ENCODE measurements at regions not wholly inside any gene's neighbourhood (a gene's known extent, or its start where the extent isn't known, plus 50 kb on each side); places are given as distances from the start of the nearest gene placed in this dataset.

GRCh38 chr6:140061110-140062042 is 686.9 kb upstream of the CITED2 start:
- DNase-seq (ENCODE audit: low read depth in 2 of 3, low spot score in 2 of 3) = no peak

- DNase-seq (ENCODE audit: low read depth in 2 of 3, low spot score in 2 of 3) = no peak
Measured at GRCh38 chr6:140059947-140060346, 685.5 kb upstream of the CITED2 start.

- no peak for DNase-seq (ENCODE audit: low read depth in 2 of 3, low spot score in 2 of 3)
Measured at GRCh38 chr6:140058863-140059262, 684.4 kb upstream of the CITED2 start.

GRCh38 chr6:140052736-140053729 is 678.6 kb upstream of the CITED2 start:
- DNase-seq (ENCODE audit: low read depth in 2 of 3, low spot score in 2 of 3) = no peak

GRCh38 chr6:140051521-140052512 is 677.4 kb upstream of the CITED2 start:
- no peak for DNase-seq (ENCODE audit: low read depth in 2 of 3, low spot score in 2 of 3)

- no peak for DNase-seq (ENCODE audit: low read depth in 2 of 3, low spot score in 2 of 3)
Measured at GRCh38 chr6:140050101-140050995, 675.9 kb upstream of the CITED2 start.

- DNase-seq (ENCODE audit: low read depth in 2 of 3, low spot score in 2 of 3) = no peak
Measured at GRCh38 chr6:140049251-140049650, 674.8 kb upstream of the CITED2 start.

- DNase-seq (ENCODE audit: low read depth in 2 of 3, low spot score in 2 of 3) = no peak
Measured at GRCh38 chr6:140048202-140048790, 673.8 kb upstream of the CITED2 start.

GRCh38 chr6:140047321-140047720 is 672.9 kb upstream of the CITED2 start:
- DNase-seq (ENCODE audit: low read depth in 2 of 3, low spot score in 2 of 3) = no peak

GRCh38 chr6:140046016-140046632 is 671.7 kb upstream of the CITED2 start:
- no peak for DNase-seq (ENCODE audit: low read depth in 2 of 3, low spot score in 2 of 3)

- DNase-seq (ENCODE audit: low read depth in 2 of 3, low spot score in 2 of 3) = no peak
Measured at GRCh38 chr6:140045116-140045515, 670.7 kb upstream of the CITED2 start.

- DNase-seq (ENCODE audit: low read depth in 2 of 3, low spot score in 2 of 3) = no peak
Measured at GRCh38 chr6:140044626-140045025, 670.2 kb upstream of the CITED2 start.

- DNase-seq (ENCODE audit: low read depth in 2 of 3, low spot score in 2 of 3) = no peak
Measured at GRCh38 chr6:140043762-140044378, 669.4 kb upstream of the CITED2 start.

- DNase-seq (ENCODE audit: low read depth in 2 of 3, low spot score in 2 of 3) = no peak
Measured at GRCh38 chr6:140043357-140043756, 668.9 kb upstream of the CITED2 start.

- no peak for DNase-seq (ENCODE audit: low read depth in 2 of 3, low spot score in 2 of 3)
Measured at GRCh38 chr6:140041571-140042332, 667.3 kb upstream of the CITED2 start.

- no peak for DNase-seq (ENCODE audit: low read depth in 2 of 3, low spot score in 2 of 3)
Measured at GRCh38 chr6:140041056-140041455, 666.6 kb upstream of the CITED2 start.

GRCh38 chr6:140040396-140040795 is 665.9 kb upstream of the CITED2 start:
- DNase-seq (ENCODE audit: low read depth in 2 of 3, low spot score in 2 of 3) = no peak
